ENCODE measurements at regions not wholly inside any gene's neighbourhood (a gene's known extent, or its start where the extent isn't known, plus 50 kb on each side); places are given as distances from the start of the nearest gene placed in this dataset.

DNA sequence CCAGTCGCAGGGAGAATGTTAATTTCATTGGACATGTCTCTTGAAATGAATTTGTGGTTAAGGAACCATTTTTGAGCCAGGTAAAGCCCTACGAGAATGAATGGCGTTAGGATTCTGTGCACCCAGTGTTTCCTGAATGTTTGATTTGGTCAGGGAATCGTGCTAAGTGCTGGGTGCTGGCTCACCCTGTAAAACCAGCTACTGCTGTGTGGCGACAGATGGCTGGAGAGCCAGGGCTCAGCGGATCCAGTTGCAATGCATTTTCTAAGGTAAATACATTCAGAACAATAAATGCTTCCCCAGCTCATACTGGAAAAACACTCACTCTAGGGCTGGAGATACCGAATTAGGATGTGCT, 355.5 kb downstream of the GLRX3 start:
- DNase-seq, result no peak

DNA sequence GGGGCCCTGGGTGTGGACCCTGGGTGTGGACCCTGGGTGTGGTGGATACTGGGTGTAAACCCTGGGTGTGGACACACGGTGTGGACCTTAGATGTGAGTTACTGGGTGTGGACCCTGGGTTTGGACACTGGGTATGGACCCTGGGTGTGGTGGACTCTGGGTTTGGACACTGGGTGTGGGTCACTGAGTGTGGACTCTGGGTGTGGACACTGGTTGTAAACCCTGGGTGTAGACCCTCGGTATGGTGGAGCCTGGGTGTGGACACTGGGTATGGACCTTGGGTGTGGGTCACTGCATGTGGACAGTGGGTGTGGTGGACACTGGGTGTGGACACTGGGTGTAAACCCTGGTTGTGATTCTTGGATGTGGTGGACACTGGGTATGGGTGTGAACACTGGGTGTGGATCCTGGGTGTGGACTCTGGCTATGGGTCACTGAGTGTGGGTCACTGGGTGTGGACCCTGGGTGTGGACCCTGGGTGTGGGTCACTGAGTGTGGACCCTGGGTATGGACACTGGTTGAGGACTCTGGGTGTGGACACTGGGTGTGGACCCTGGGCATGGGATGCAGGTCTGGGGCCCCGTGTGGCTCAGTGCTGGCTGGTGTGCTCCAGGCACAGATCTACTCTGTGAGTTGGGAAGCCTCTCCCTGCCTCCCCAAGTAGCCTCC, 356.2 kb downstream of the GLRX3 start:
- DNase-seq, result no peak

DNA sequence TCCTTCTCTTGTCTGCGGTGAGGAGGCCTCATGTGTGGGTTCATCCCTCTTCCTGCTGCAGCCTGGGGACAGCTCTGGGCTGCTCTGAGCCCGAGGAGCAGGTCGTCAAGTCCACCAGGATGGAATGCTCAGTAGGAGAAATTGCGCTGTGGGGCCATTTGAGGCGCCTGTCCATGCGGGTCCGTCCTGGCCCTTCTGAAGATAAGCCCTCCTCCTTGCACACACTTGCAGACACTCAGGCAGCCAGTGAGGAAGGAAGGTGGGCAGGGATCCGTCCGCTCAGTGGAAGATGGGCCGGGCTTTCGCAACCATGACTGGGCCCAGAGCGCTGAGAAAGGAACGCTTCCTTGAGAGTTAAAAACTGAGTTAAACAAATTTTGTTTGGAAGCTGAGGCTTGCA, 356.8 kb downstream of the GLRX3 start:
- DNase-seq, result no peak

DNA sequence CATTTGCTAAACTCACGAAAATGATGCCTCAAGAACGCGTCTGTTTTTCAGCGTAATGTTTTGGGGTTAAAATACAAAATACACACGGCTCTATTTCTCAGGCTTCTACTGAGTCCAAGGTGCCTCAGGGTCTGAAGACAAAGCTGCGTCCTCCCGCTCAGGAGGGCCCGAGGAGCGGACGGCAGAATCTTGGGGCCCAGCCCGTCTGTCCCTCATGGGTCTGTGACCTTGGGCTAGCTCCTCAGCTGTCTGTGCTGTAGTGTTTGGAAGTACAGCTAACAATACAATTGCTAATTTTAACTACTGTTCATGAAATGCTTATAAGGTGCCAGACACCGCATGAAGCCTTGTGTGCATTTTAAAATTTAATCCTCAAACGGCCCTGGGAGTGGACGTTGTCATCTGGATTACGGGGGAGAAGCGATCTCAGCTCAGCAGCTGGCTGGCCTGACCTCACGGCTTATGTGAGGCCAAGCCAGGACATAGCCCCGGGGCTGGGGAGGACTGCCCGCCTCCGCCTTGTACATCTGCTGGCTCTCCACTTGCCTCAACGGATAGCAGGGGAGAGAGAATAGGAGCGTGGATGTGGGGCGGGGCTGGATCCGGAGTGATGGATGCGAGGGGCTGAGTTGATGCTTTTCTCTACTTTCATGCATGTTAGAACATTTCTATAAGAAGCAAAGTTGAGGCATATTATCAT, 357.4 kb downstream of the GLRX3 start:
- no peak for DNase-seq

DNA sequence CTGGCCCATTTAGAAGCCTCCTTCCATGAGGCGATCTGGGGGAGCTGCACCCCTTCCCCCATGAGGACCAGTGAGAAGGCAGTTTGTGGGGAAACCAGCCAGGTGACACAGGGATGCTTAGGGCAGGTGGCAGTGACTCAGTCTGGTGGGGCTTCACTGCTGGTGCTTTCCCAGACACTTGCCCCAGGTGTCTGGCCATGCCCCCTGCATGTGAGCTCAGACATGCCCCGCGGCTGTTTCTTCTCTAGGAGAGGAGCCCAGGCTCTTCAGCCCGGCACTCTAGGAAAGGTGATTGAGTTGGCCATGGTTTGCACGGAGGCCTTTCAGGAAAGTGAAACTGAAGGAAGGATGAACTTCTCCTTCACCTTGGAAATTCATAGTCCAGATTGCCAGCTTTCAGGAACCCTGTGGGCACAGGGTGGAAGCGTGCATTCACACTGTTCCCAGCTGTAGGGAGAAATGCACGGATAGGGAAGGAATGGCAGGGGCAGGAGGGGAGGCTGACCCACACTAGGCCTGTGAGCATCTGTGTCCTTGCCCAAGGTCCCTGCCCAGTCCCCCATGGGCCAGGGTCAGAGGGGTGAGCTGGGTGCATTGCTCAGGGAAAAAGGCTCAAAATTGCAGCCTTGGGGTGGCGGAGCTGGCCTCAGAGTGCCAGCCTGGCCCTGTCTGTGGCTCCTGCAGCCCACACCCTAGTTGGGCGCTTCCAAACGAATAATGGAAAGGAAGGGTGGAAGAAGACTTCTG, 359.1 kb downstream of the GLRX3 start:
- no peak for DNase-seq

DNA sequence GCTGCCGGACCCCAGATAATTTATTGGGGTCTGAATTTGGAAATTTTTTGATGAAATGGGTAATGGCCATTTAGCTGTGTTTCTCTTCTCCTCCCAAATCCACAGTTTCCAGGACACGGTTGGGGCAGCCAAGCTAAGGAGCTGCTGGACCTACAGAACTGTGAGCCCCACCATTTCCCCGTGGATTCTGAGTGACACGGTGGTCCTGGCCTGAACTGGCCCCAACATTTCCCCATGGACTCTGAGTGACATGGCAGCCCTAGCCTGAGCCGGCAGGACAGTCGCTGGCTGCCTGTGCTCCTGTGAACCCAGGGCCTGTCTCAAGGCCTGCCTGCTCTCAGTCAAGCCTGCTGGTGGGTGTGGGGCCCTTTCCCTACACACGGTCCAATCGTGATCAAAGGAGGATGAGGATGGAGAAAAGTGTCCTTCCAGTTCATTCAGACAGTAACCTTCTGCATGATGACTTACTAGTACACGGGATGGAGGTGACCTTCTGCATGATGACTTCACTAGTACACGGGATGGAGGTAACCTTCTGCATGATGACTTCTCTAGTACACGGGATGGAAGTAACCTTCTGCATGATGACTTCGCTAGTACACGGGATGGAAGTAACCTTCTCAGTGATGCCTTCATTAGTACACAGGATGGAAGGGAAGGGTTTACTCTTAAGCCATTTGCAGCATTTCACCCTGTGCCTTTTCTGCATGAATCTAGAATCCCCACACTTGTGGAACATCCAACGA, 359.9 kb downstream of the GLRX3 start:
- no peak for DNase-seq

DNA sequence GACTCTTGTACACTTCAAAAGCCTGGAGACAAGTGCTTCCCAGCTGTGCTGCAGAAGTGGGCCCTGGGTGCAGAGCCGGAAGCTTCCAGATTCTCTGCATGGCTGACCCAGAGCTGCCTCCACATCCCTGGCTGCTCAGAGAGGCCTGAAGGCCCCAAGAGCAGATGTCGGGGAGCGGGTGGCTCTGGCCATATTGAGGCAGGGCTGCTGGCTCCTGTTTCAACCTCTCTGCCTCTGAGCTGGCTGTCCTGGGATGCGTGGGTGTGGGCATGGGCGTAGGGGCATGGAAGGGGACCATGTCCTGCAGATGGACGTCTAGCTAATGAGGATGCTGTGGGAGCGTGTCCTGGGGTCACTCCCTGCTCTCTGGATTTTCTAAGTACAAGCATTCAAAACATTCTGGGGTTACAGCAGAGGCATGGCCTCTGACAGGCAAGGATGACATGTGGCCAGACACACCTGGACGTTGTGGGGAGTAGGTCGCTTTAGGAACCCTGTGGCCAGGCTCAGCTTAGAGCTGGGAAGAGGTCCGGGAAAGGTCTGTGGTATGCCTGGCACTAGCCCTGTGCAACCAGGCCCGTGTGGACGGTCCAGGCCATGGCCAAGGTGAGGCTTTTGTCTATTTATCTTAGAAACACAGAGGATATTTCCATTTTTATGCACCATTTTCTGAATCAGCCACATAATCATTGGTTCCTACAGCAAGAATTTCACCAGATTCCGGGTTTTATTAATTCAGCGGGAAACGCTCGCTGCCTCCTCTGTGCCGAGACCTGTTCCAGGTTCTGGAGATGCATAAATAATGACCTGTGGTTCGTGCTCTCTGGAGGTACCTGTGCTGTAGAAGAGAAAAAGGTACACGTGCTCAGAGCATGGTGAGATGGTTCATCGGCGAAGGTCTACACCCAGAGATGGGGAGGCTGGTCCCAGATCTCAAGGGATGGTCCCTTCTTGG, 361.1 kb downstream of the GLRX3 start:
- DNase-seq, result no peak

DNA sequence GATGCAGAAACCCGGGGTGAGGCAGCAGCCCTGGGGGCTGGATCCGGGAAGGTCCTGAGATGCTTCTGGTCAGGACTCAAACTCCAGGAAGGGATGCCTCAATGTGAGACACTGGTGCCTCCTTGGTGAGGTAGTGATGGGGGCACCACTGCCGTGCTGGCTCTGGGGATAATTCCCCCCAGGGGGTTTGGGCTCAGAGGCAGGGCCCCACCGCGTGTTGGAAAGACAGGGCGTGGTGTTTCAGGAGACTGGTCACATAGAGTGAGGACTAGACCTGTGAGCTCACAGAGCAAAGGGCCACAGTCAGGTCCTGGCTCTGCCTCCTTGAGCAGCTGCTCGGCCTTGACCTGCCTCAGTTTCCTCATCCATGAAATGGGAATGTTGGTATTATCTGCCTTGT, 361.9 kb downstream of the GLRX3 start:
- DNase-seq, result no peak

DNA sequence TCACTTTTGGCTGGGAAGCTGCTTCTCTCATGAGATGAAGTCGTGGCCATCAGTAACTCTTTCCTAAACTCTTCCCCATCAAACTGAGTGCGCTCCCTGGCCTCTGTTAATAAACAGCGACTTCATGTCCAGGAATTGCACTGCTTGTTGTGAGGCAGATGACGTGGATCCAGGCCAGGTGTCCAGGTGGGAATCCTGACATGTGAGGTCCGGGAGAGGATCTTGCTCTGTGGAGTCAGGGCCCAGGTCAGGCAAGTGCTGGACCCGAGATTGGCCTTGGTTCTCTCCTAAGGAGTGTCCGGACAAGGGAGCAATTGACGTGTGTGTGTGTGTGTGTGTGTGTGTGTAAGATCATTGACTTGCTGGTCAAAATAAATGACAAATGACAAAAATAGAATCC, 362.7 kb downstream of the GLRX3 start:
- DNase-seq, result no peak

DNA sequence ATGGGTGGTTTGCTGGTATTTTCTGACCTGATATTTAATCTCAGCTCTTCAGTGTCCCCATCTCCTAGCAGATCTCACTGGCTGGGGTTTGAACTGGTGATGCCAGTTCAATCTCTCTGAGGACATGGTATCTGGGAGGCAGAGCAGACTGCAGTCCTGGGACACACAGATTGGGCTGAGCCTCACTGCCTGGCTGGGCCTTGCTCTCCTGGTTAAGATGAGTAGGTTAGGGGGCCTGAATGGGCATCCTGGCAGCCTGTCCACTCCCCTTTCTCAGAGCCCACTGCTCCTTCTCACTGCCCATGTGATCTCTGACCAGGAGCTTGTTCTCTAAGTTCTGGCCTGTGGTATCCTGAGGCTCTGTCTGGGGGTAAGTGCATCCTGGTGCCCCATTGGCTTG, 363.4 kb downstream of the GLRX3 start:
- no peak for DNase-seq

DNA sequence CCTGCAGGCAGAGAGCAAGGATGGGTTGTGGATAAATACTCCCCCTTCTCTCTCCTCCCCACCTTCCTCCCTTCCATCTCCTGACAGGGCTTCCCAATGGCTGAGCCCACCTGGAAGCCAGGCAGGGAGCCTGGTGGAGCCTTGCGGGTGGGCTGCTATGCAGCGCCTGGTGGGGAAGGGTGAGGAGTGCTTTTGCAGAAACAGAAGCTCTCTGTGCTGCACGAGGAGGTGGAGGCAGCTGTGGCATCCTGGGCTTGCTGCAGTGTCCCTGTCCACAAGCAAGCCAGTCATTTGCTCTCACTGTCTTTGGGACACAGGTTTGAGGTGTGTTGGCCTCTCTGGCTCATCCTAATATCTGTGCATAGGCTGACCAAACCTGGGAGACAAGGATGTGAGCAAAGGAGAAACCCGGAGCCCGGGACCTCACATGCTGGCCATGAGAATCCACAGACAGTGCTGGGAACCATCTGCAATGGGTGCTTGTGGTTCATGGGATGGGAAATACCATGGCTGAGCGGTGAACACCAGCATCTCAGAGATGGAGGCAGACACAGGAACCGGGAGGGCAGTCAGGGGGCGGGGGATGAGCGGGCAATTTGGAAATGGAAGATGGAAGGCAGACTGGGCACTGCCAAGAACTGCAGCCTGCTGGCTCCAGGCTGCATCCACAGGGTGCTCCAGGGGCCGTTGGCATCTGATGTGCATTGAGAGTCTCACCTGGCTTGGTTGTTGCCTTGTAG, 364.2 kb downstream of the GLRX3 start:
- DNase-seq, result no peak

DNA sequence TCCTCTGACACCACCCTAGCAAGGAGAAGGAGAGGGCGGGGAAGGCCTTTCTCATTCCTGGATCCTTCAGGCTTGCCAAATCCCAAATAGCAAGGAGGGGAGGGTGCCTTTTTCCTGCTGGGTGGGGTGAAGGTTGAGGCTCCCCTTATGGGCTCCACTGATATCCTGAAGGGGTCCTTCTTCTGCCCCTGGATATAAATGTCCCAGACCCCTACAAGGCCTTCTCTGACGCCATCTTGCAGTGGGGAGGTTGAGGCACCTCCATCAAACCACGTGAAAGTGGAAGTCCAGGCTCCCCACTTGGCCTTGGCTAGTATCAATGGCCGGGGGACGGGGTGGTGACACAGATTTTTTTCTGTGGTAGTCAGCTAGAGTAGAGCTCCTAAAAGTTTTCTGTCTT, 371.3 kb downstream of the GLRX3 start:
- no peak for DNase-seq

DNA sequence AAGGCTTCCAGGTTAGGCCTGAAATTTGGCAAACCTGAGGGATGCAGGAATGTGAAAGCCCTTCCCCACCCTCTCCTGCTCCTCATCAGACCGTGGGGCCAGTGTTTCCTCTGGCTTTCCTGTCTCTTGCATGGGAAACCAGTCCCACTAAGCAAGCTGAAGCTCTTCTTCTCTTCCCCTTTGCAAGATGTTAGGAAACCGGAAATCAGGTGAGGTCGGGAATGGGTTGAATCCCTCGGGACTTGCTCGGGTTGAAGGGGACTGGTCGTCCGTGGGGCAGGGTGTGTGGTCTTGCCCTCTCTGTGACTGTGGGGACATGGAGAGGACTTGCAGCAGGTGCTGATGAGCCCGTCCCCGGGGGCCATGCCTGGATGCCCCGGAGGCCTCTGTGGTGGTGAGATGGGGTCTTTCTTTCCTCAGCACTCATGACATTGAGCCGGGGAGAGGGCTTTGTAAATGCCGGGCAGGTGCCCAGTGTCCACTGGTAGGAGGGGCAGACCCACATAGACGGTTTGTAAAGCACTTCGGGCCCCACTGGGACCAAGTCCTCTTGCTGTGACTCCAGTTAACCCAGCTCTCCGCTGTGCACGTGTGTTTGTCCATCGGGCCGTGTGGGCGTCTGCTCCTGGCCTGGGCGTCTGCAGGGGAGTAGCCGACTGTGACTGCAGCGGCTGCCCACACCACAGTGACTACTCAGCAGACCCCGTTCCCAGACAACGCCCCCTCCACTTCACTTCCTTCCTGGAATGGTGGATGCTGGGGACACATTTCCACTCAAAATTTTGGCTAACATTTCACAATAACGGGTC, 373.9 kb downstream of the GLRX3 start:
- DNase-seq, result no peak

DNA sequence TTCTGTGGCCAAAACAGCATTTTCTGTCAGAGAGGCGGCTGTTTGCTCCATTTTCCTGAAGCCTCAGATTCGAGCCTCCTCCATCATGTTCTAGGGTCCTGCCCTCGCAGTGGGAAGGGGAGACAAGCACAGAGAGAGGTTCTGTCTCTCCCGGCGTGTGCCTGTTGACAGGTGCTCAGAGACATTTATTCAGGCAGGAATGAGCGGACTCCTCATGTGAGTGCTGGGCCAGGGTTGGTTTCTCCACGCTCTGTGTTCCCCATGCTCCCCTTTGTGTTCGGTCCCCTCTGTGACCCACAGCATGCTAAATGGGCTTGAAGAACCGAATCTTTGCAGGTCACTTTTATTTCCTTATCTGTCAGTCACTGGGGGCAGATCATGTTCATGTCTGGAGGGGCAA, 374.6 kb downstream of the GLRX3 start:
- no peak for DNase-seq

DNA sequence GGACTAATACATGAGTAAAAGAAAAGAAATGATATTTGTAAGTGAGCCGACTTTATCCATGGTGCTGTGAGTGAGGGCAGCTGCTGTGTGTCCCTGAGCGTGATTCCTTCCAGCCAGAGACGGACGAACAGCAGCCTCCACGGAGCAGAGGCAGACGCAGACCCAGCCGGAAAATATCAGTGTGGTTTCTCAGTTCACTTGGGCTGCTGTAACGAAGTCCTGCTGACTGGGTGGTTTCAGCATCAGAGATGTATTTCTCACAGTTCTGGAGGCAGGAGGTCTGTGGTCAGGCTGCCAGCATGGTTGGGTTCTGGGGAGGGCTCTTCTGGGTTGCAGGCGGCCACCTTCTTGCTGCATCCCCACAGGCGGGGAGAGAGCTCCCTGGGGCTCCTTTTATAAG, 375.6 kb downstream of the GLRX3 start:
- no peak for DNase-seq

DNA sequence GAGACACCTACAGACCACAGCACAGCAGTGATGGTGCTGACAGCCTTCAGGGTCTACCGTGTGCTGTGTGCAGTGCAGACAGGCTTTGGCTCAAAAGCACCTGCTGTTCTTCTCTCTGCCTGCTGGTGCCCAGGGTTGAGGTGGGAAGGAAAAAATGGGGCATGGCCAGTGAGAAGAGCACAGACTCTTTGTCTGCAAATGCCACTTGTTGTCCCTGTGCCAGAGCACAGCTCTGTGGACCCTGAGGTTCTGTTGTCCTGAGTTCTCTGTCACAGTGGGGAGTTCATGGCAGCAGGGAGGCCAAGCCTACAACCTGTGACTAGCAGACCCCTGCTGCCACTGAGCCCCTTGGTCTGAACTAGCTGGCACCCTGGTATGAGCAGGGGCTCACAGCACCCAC, 376.7 kb downstream of the GLRX3 start:
- DNase-seq, result no peak

DNA sequence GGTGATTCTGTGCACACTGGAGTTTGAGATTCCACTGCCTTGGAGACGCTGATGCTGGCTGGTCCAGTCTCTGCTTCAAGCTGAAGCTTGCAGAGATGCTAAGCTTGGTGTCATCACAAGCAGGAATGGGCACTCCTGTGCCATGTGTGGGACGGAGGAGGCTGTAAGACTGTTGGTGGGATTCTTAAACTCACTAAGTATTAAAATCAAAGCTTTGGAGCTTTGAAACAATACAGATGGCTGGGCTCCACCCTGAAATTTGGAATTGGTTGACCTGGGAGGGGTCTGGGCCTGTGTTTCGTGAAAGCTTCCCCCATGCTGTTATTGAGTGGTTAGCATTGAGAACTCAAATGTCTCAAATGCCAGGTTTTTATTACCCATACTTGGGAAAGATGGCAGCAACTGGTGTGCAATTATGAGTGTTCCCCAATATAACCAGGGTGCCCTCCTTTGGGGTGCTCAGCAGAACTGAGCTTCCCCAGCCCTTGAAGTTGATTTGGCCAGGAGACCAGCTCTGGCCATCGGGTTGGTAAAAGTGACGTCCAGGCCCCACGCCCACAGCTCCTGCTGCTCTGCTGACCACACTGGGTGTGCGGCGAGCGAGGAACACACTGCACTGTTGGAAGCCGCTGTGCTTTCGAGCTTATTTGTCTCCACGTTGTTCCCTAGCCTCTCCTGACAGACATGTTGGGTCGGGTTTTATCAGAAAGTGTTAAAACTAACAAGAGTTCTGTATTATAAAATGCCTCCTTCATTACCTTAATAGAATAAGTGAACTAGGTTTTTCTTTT, 377.7 kb downstream of the GLRX3 start:
- no peak for DNase-seq

DNA sequence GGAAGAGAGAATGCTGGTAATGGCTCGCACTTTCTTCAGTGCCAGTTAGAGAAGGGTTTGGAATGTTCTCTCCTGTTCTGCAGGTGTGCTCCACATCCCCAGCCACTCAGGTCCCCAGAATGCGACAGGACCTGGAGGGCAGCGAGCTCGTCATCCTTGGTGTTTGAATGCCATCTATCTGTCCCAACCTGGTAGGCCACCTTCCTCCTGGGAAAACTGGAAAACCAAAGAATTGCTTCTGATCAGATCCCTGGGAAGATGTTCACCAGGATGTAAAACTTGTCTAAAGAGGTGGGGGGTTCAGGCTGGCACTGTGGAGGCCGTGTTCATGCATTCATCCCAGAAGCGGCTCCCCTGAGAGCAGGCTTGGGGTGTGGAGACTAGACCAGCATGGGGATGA, 379.5 kb downstream of the GLRX3 start:
- DNase-seq, result no peak

DNA sequence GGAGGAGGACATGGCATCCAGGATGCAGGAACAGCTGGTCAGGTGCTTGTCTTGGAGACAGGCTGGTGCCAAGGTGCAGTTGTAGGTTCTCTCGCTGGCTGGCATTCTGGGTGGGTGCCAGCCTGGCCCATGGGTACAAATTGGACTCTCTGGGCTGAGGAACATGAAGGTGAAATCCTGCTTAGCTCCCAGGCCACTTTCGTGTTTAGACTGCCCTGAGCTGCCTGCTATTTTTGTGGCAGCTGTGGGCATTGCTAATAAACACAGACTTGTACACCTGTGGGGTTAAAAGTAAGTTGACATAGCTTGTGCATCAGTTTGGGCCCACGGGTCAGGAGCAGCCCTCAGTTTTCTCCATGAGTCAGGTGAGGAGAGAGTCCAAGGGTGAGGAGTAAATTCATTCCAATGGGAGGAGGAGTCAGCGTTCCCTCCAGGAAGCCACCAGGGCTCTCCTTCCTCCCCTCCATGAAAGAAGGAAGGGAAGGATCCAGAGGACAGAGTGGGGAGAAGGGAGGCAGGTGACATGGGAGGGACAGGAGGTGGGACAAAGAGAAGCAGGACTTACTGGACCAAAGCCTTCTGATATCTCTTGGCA, 380.0 kb downstream of the GLRX3 start:
- DNase-seq, result no peak

All from suppressor macrophage (primary cell).